ENCODE measurements at regions not wholly inside any gene's neighbourhood (a gene's known extent, or its start where the extent isn't known, plus 50 kb on each side); places are given as distances from the start of the nearest gene placed in this dataset.

GRCh38 chrX:116930311-116930710, 467.5 kb upstream of the CT83 start:
- TF ChIP-seq CTCF (IDR thresholded peaks at IDR 0.05 in 2 of 3, conservative IDR thresholded peaks at IDR 0.05 in 1 of 3; ENCODE audit: borderline replicate concordance in 1 of 3, insufficient read depth in 1 of 3, low read depth in 2 of 3, low read length in 2 of 3) (no peak), POLR2A (IDR thresholded peaks at IDR 0.05; ENCODE audit: borderline replicate concordance, extremely low read depth, insufficient read depth, insufficient read length) (no peak), RAD21 (IDR thresholded peaks at IDR 0.05; ENCODE audit: low read depth) (no peak), SRF (IDR thresholded peaks at IDR 0.05; ENCODE audit: low read depth) (no peak), EZH2phosphoT487 (IDR thresholded peaks at IDR 0.05; ENCODE audit: borderline replicate concordance) (no peak), POLR2AphosphoS5 (IDR thresholded peaks at IDR 0.05; ENCODE audit: low read depth, low read length) (no peak), SP1 (IDR thresholded peaks at IDR 0.05; ENCODE audit: low read depth) (no peak), ATF3 (IDR thresholded peaks at IDR 0.05) (no peak)

All from HCT116 (cell line).